ENCODE measurements at regions not wholly inside any gene's neighbourhood (a gene's known extent, or its start where the extent isn't known, plus 50 kb on each side); places are given as distances from the start of the nearest gene placed in this dataset.

- TF ChIP-seq POLR2A (IDR thresholded peaks at IDR 0.05) (no peak), CTCF (IDR thresholded peaks at IDR 0.05) (no peak), EP300 (IDR thresholded peaks at IDR 0.05) (no peak), POLR2AphosphoS5 (IDR thresholded peaks at IDR 0.05) (no peak)
Measured at GRCh38 chr17:73783945-73784603, 139.8 kb upstream of the SDK2 start.
